Suprapubic skin (tissue), 4 donors: ENCODE measurements at regions not wholly inside any gene's neighbourhood (a gene's known extent, or its start where the extent isn't known, plus 50 kb on each side); places are given as distances from the start of the nearest gene placed in this dataset.
"Not testable (repeated sequence)": the region's sequence is repeated elsewhere in the genome, so short reads cannot be mapped to it uniquely, and the experiment has no call there.

ENCODE experiments used
- DNase-seq, 2 donors: peaks; one replicate each; pipeline ENCODE4 v3.0.0-alpha.2; 2019; ENCODE audit warnings: low spot score in 2 of 2
- H3K27ac ChIP-seq: fragments of 200-600 bp; sonication (generic); one replicate; pipeline ENCODE4 v1.5.1; 2019
- H3K27me3 ChIP-seq: fragments of 200-600 bp; sonication (generic); one replicate; pipeline ENCODE4 v1.5.1; 2019
- H3K36me3 ChIP-seq: fragments of 200-600 bp; sonication (generic); one replicate; pipeline ENCODE4 v1.5.1; 2019
- H3K4me1 ChIP-seq: fragments of 200-600 bp; sonication (generic); one replicate; pipeline ENCODE4 v1.5.1; 2019
- H3K4me3 ChIP-seq: fragments of 200-600 bp; sonication (generic); one replicate; pipeline ENCODE4 v1.5.1; 2019; ENCODE audit warnings: mild to moderate bottlenecking
- H3K9me3 ChIP-seq: fragments of 200-600 bp; sonication (generic); one replicate; pipeline ENCODE4 v1.5.1; 2019
- EP300 ChIP-seq: sonication (generic); formaldehyde crosslinking; IDR thresholded peaks from one replicate; pipeline ENCODE4 v1.6.1; 2017; ENCODE audit warnings: antibody characterized with exemption
- POLR2A ChIP-seq, 2 donors: fragments of 450-650 bp; IDR thresholded peaks; one replicate each; pipeline ENCODE4 v1.6.1; 2017; ENCODE audit warnings: antibody characterized with exemption in 2 of 2, mild to moderate bottlenecking in 2 of 2, moderate library complexity in 2 of 2
- POLR2AphosphoS5 ChIP-seq, 3 donors: sonication (generic); formaldehyde crosslinking; IDR thresholded peaks; one replicate each; pipeline ENCODE4 v1.6.1; 2017; ENCODE audit warnings: antibody characterized with exemption in 3 of 3
- WGBS: methylation state at CpG from one replicate; pipeline ENCODE4 v1.1.5; 2018; 5-methylcytosine and 5-hydroxymethylcytosine counted together
- TF ChIP-seq, protein P1 (sequence below), 2 donors: fragments of 200-600 bp in 1 of 2; fragments of 450-650 bp in 1 of 2; sonication (generic) in 1 of 2; IDR thresholded peaks; one replicate each; pipeline ENCODE4 v1.5.1; 2016 to 2019; ENCODE audit warnings: antibody characterized with exemption in 2 of 2, mild to moderate bottlenecking in 1 of 2, moderate library complexity in 1 of 2

DNA sequence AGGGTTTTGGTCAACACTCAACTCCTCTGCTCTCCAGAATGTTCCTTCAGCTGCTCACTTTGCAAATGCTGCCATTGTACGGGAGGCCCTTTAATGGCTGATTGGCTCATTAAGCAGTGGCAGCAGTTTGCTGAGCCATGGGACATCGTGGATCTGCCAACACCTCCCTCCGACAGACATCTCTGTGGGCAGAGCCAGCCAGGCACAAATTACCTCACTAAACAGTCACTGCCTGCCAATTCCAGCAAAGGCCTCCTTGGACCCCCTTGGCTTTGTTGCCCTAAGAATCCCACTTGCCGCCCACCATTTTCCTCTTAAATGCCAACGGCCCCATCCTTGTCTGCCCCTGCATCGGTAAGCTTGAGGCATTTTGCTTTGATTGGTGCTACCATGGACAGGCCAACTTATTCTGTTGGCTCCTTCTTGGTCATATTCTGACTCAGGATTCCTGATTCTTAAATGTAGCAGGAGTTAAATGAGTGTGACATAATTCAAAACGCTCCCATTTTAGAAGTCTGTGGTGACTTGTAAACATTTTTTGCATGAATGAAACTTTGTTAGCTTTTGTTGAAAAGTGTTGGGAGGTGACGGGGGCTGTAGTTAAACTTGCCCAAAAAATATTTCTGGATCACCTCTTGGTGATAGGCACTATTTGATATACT, 57.5 kb upstream of the LMO2 start:
- H3K9me3 ChIP-seq: no peaks in the 10 kb centered on the region
- WGBS: 94% methylated on average over 8 of the region's 8 CpGs
- DNase-seq: no peak

DNA sequence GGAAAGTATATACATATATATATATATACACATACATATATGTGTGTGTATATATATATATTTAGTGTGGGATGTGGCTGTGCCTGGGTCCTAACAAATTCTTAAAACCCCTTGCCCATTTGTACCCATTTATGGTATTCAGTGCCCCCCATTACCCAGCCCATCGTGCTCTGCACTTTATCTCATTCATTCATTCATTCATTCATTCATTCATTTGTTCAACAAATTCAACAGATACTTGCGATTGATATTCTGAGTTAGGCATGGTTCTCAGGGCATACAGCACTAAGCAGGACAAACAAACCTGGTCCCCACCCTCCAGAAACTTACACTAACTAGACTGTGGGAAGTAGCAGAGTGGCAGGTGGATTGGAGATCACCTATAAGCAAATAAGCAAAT, 56.6 kb upstream of the LMO2 start:
- no peaks in the 10 kb centered on the region for H3K27me3 ChIP-seq
- 72% methylated on average over 2 of the region's 2 CpGs for WGBS
- H3K4me3 ChIP-seq: no peak overlapping the region
- no peak for TF ChIP-seq POLR2AphosphoS5 (IDR thresholded peaks at IDR 0.05)
- no peaks in the 10 kb centered on the region for H3K4me1 ChIP-seq
- H3K27ac ChIP-seq: no peak overlapping the region
- no peak for DNase-seq
- no peaks in the 10 kb centered on the region for H3K36me3 ChIP-seq
- H3K9me3 ChIP-seq: no peaks in the 10 kb centered on the region

More for the DNA sequence above, 57.5 kb upstream of the LMO2 start:
- TF ChIP-seq EP300: no peak
- H3K4me3 ChIP-seq: no peak overlapping the region
- no peaks in the 10 kb centered on the region for H3K36me3 ChIP-seq
- no peaks in the 10 kb centered on the region for H3K27me3 ChIP-seq
- no peaks in the 10 kb centered on the region for H3K4me1 ChIP-seq
- H3K27ac ChIP-seq: no peak overlapping the region

- not testable (repeated sequence) for H3K4me3 ChIP-seq, DNase-seq, H3K36me3 ChIP-seq, H3K27me3 ChIP-seq, H3K9me3 ChIP-seq, H3K4me1 ChIP-seq, H3K27ac ChIP-seq
- 94% methylated on average over 5 of the region's 5 CpGs for WGBS
These were observed 56.0 kb upstream of the LMO2 start for GRCh38 chr11:33947918-33948317.

GRCh38 chr11:33946930-33947329, 55.1 kb upstream of the LMO2 start:
- peaks cover 8% of the 10 kb centered on the region for H3K4me1 ChIP-seq
- no peaks in the 10 kb centered on the region for H3K36me3 ChIP-seq
- no peaks in the 10 kb centered on the region for H3K27me3 ChIP-seq
- H3K27ac ChIP-seq: no peak overlapping the region
- WGBS: 73% methylated on average over 4 of the region's 4 CpGs
- H3K4me3 ChIP-seq: no peak overlapping the region
- H3K9me3 ChIP-seq: no peaks in the 10 kb centered on the region
- DNase-seq: no peak
- TF ChIP-seq POLR2AphosphoS5 (IDR thresholded peaks at IDR 0.05) (no peak), EP300 (no peak), POLR2A (IDR thresholded peaks at IDR 0.05) (no peak)
- TF ChIP-seq, protein P1, sequence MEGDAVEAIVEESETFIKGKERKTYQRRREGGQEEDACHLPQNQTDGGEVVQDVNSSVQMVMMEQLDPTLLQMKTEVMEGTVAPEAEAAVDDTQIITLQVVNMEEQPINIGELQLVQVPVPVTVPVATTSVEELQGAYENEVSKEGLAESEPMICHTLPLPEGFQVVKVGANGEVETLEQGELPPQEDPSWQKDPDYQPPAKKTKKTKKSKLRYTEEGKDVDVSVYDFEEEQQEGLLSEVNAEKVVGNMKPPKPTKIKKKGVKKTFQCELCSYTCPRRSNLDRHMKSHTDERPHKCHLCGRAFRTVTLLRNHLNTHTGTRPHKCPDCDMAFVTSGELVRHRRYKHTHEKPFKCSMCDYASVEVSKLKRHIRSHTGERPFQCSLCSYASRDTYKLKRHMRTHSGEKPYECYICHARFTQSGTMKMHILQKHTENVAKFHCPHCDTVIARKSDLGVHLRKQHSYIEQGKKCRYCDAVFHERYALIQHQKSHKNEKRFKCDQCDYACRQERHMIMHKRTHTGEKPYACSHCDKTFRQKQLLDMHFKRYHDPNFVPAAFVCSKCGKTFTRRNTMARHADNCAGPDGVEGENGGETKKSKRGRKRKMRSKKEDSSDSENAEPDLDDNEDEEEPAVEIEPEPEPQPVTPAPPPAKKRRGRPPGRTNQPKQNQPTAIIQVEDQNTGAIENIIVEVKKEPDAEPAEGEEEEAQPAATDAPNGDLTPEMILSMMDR (IDR thresholded peaks at IDR 0.05): no peak

DNA sequence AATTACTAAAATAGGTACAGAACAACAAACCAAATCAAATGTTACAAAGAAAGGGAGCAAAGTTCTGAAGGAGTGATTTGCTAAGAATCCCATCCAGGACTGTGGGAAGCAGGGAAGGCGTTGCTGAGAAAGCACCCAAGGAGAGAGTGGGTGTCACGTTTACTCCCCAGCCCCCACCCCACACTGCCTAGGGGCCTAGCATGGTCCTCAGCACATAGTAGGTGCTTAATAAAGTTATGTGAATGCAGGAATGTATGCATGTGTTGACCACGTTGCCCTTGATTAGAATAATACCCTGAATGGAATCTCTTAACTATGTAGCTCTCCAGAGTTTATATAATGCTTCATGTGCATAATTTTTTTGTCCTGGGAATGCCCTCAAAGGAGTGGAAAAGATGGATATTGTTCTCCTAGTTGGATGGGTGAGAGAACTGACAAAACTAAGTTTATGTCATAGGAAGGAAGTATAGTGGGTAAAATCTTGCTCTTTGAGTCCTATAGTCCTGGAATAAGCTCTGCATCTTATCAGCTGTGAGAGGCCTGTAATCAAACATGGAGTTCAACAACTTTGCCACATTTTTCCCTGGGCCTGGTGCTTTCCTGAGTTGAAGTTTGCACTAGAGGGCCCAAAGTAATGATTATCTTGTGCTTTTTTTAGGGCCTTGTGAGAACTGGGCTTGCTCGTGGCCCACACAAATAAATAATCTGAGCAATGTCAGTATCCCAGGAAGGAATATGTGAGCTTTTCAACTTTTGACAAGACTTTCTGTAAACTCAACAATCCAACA, 53.8 kb upstream of the LMO2 start:
- H3K4me3 ChIP-seq: no peak overlapping the region
- DNase-seq: no peak
- H3K9me3 ChIP-seq: no peaks in the 10 kb centered on the region
- H3K27ac ChIP-seq: no peak overlapping the region
- H3K36me3 ChIP-seq: no peaks in the 10 kb centered on the region
- H3K27me3 ChIP-seq: no peaks in the 10 kb centered on the region
- TF ChIP-seq EP300 (no peak), POLR2AphosphoS5 (IDR thresholded peaks at IDR 0.05) (no peak), POLR2A (IDR thresholded peaks at IDR 0.05) (no peak)
- TF ChIP-seq, protein P1 (IDR thresholded peaks at IDR 0.05): no peak
- 90% methylated on average over 4 of the region's 4 CpGs for WGBS
- peaks cover 11% of the 10 kb centered on the region for H3K4me1 ChIP-seq

DNA sequence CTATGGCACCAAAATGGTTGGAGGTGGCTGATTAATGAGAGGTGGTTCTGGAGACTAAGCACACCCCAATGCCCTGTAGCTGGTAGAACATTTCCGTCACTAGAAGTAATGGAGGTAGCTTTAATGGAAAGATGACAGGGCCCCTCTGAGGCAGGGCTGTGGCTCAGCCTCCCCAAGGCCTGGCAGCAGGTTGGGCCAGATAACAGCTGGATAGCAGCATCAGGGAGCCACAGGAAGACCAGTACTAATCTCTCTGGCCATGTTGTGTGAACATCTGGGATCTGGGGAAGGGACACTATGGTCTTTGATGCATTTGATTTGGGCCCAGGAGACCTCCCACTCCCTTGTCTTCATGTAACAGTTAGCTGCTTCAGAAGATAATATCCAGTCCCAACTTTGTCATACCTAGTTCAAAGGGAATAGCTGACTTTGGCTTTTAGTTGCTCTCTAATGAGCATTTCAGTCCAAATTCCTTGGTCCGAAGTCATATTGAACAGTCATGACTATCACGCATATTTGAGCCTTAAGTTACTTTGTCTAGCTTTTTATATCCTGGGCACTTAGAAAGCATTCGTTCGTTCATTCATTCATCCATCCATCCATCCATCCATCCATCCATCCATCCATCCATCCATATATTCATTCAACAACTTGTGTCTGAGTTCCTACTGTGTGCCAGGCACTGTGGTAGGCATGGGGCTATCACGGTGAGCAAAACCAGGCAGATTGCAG, 53.0 kb upstream of the LMO2 start:
- TF ChIP-seq POLR2A (IDR thresholded peaks at IDR 0.05): no peak
- H3K4me1 ChIP-seq: peaks cover 11% of the 10 kb centered on the region
- H3K27ac ChIP-seq: no peak overlapping the region
- no peaks in the 10 kb centered on the region for H3K27me3 ChIP-seq
- 97% methylated on average over 6 of the region's 6 CpGs for WGBS
- DNase-seq: no peak
- H3K4me3 ChIP-seq: no peak overlapping the region
- no peaks in the 10 kb centered on the region for H3K36me3 ChIP-seq
- no peaks in the 10 kb centered on the region for H3K9me3 ChIP-seq

DNA sequence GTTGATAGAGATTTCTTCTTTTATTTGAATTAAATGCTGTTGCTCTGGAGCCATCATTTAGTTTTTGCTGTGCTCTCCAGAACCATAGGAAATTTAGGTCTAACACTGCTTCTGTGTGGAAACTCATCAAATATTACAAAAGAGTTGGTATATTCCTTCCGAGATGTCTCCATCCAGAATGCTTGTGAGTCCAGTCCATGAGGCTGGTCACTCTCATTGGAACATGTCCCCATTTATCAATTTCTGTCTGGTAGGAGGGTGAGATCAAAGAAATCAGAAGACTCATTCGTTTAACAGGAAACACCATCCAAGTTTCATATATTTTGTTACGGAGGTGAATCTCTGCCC, 52.4 kb upstream of the LMO2 start:
- 100% methylated on average over 3 of the region's 3 CpGs for WGBS
- TF ChIP-seq EP300 (no peak), POLR2A (IDR thresholded peaks at IDR 0.05) (no peak), POLR2AphosphoS5 (IDR thresholded peaks at IDR 0.05) (no peak)
- TF ChIP-seq, protein P1 (IDR thresholded peaks at IDR 0.05): no peak
- no peak overlapping the region for H3K4me3 ChIP-seq

More for the DNA sequence above, 52.4 kb upstream of the LMO2 start:
- Histone ChIP-seq H3K36me3 (no peaks in the 10 kb centered on the region), H3K4me1 (peaks cover 11% of the 10 kb centered on the region), H3K27me3 (no peaks in the 10 kb centered on the region), H3K9me3 (no peaks in the 10 kb centered on the region), H3K27ac (no peak overlapping the region)
- no peak for DNase-seq
